Progenitor cell of endocrine pancreas (in vitro differentiated cells): ENCODE measurements at regions not wholly inside any gene's neighbourhood (a gene's known extent, or its start where the extent isn't known, plus 50 kb on each side); places are given as distances from the start of the nearest gene placed in this dataset.

Experiments
- DNase-seq: peaks from one replicate; pipeline ENCODE4 v3.0.0; 2021; ENCODE audit warnings: low spot score; ENCODE audit not compliant: unreplicated experiment
- H3K27ac Mint-ChIP-seq: 2 replicates; pipeline ENCODE4 v1.8.0; 2021; ENCODE audit warnings: mild to moderate bottlenecking, moderate library complexity, mixed read lengths
- H3K27me3 Mint-ChIP-seq: 2 replicates; pipeline ENCODE4 v1.8.0; 2021; ENCODE audit warnings: mixed read lengths
- H3K36me3 Mint-ChIP-seq: 2 replicates; pipeline ENCODE4 v1.8.0; 2022; ENCODE audit warnings: mixed read lengths; ENCODE audit not compliant: insufficient read depth
- H3K4me1 Mint-ChIP-seq: 2 replicates; pipeline ENCODE4 v1.8.0; 2021; ENCODE audit warnings: low read depth, mixed read lengths
- H3K4me3 Mint-ChIP-seq: 2 replicates; pipeline ENCODE4 v1.8.0; 2021; ENCODE audit warnings: low read depth, mild to moderate bottlenecking, moderate library complexity, mixed read lengths
- H3K9me3 Mint-ChIP-seq: 2 replicates; pipeline ENCODE4 v1.8.0; 2021; ENCODE audit warnings: low read depth, mixed read lengths
- TF ChIP-seq, protein P1 (sequence below): fragments of 200-600 bp; sonication (generic); IDR thresholded peaks from one replicate; pipeline ENCODE4 v1.5.0; 2021; ENCODE audit warnings: antibody characterized with exemption, mild to moderate bottlenecking; ENCODE audit not compliant: unreplicated experiment

DNA sequence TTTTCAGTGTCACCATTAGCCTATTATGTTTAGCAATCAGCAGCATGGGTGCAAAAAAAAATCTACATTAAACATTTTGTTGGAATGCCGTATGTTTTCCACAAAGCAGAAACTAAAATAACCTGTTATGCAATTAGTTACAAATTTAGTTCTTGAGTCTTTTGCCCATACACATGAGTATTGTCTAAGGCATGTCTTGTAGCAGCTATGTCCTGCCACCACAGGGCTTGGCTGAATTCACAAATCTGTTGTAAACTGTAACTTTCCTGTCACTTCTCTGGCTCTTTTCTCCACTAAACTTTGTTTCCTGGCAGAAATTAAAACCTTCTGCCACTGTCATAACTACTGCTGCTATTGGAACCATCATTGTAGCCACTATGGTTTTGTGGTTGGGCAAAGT is 277.9 kb upstream of the SPRY2 start:
- Mint-ChIP-seq H3K36me3 (no peaks in the 10 kb centered on the region), H3K4me1 (no peaks in the 10 kb centered on the region), H3K4me3 (no peak overlapping the region), H3K9me3 (peaks cover 5% of the 10 kb centered on the region), H3K27me3 (no peaks in the 10 kb centered on the region), H3K27ac (no peak overlapping the region)
- TF ChIP-seq, protein P1, sequence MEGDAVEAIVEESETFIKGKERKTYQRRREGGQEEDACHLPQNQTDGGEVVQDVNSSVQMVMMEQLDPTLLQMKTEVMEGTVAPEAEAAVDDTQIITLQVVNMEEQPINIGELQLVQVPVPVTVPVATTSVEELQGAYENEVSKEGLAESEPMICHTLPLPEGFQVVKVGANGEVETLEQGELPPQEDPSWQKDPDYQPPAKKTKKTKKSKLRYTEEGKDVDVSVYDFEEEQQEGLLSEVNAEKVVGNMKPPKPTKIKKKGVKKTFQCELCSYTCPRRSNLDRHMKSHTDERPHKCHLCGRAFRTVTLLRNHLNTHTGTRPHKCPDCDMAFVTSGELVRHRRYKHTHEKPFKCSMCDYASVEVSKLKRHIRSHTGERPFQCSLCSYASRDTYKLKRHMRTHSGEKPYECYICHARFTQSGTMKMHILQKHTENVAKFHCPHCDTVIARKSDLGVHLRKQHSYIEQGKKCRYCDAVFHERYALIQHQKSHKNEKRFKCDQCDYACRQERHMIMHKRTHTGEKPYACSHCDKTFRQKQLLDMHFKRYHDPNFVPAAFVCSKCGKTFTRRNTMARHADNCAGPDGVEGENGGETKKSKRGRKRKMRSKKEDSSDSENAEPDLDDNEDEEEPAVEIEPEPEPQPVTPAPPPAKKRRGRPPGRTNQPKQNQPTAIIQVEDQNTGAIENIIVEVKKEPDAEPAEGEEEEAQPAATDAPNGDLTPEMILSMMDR, result no peak
- DNase-seq, result no peak

DNA sequence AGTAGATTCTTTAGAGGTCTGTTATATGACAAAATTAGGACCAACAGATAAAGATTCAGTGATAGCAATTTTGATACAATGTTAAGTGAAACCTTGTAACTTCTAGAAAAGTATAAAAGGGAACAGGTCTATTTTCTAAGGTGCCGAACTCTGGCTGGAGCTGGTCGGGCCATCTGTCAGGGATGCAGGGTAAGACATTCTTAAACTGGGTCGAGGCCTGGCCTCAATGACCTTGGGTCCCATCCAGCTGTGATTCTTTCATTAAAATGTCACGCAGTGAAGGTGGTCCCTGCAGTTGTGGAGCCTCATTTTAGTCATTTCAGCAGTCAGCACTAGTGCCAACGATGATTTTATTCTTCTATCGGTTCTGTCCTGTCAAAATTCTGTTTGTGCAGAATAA is 271.9 kb upstream of the SPRY2 start:
- Mint-ChIP-seq H3K4me1 (no peaks in the 10 kb centered on the region), H3K4me3 (no peak overlapping the region), H3K27me3 (no peaks in the 10 kb centered on the region), H3K27ac (no peak overlapping the region), H3K9me3 (no peaks in the 10 kb centered on the region), H3K36me3 (no peaks in the 10 kb centered on the region)
- DNase-seq, result no peak
- TF ChIP-seq, protein P1, result no peak

DNA sequence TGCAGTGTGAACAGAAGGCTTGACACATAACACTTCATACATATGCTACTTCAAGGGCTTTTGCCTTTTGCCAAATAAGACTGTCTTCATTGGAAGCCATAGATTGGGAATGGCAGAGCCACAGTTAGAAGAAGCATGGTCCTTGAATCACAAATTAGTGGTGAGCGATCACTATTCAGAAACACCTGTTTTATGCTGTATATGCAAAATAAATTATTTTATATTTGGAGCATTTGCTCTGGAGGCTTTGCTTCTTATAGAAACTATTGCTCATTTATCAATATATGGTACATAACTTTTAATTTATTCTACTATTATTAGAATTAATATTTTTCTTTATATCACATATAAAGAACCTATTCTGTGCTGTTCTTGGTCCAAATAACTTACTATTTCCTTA is 270.4 kb upstream of the SPRY2 start:
- Mint-ChIP-seq H3K27ac (no peak overlapping the region), H3K36me3 (no peaks in the 10 kb centered on the region), H3K4me3 (no peak overlapping the region), H3K27me3 (no peaks in the 10 kb centered on the region), H3K4me1 (no peaks in the 10 kb centered on the region), H3K9me3 (no peaks in the 10 kb centered on the region)
- DNase-seq, result no peak
- TF ChIP-seq, protein P1, result no peak

DNA sequence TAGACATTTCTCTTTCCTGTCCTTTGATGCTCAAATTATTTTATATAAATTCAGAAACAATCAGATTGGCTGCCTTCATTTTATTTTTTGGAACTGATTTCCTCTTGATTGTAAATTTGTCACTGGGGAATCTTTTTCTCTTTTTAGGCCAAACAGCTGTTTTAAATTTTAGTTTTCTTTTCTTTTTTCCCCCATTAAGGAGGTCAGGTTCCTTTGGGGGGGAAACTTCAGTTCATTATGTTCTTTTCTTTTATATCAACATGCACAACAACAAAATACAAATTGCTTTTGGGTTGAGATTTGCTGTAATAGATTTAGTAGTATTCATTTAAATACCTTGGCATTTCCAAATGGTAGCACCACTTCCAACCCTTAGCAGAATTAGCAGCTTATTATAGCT is 264.8 kb upstream of the SPRY2 start:
- no peak overlapping the region for H3K27ac Mint-ChIP-seq
- no peaks in the 10 kb centered on the region for H3K36me3 Mint-ChIP-seq
- no peak for DNase-seq
- no peaks in the 10 kb centered on the region for H3K27me3 Mint-ChIP-seq
- H3K4me3 Mint-ChIP-seq, result no peak overlapping the region
- H3K9me3 Mint-ChIP-seq, result no peaks in the 10 kb centered on the region
- H3K4me1 Mint-ChIP-seq, result peaks cover 1% of the 10 kb centered on the region
- TF ChIP-seq, protein P1, result no peak

DNA sequence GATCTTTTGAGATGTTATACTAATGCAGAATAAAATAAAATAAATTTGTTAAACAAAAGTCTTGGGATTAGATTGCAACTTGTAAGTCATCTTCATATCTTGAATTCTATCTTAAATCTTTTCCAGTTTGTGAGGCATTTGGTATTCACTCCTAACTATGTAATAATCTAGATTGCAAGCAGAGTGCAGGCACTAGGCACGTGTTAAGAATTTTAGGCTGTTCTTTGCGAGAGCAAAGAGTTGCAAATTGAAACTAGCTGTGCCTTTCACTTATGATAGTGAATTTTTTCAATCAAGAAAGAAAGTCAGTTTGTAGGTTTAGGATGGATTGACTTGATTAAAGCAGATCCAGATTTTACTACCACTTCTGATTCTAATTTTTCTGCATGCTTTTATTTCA is 264.1 kb upstream of the SPRY2 start:
- no peak for DNase-seq
- no peaks in the 10 kb centered on the region for H3K36me3 Mint-ChIP-seq
- peaks cover 1% of the 10 kb centered on the region for H3K4me1 Mint-ChIP-seq
- no peak overlapping the region for H3K4me3 Mint-ChIP-seq
- no peak overlapping the region for H3K27ac Mint-ChIP-seq
- no peaks in the 10 kb centered on the region for H3K9me3 Mint-ChIP-seq
- TF ChIP-seq, protein P1, result no peak
- no peaks in the 10 kb centered on the region for H3K27me3 Mint-ChIP-seq

DNA sequence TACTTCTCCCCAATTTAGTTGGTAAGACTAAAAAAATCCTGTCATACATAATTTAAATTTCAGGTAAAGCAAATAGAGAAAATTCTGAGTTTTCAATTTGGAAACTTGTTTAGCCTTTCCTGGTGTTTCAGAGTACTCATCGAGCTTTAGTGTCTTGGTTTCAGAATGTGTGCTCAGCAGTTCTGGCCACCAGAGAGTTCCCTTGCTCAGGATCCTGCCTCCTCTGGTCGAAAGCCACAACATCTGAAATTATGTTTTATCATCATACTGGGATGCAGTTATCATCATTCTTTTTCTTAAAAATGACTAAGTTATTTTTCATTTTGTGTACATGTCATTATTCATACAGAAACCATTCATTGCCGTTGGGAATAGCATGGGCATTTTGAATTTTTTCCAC is 263.2 kb upstream of the SPRY2 start:
- Mint-ChIP-seq H3K36me3 (no peaks in the 10 kb centered on the region), H3K9me3 (no peaks in the 10 kb centered on the region), H3K4me1 (peaks cover 1% of the 10 kb centered on the region), H3K27ac (no peak overlapping the region), H3K27me3 (no peaks in the 10 kb centered on the region), H3K4me3 (no peak overlapping the region)
- TF ChIP-seq, protein P1, result no peak
- no peak for DNase-seq
